GM21825 (cell line): ENCODE measurements at regions not wholly inside any gene's neighbourhood (a gene's known extent, or its start where the extent isn't known, plus 50 kb on each side); places are given as distances from the start of the nearest gene placed in this dataset.

Experiments
- ATAC-seq: cut with Tn5 transposase; IDR thresholded peaks from one replicate; pipeline ENCODE4 v1.9.1; 2021; ENCODE audit warnings: mild to moderate bottlenecking, moderate library complexity; ENCODE audit not compliant: unreplicated experiment

GRCh38 chr2:120879431-120880295 lies 144.0 kb downstream of the GLI2 start:
- no peak for ATAC-seq

GRCh38 chr2:120880381-120880780 lies 144.7 kb downstream of the GLI2 start:
- ATAC-seq = no peak

GRCh38 chr2:120881981-120882788 lies 146.5 kb downstream of the GLI2 start:
- ATAC-seq = no peak

- no peak for ATAC-seq
Measured at GRCh38 chr2:120883607-120884440, 148.2 kb downstream of the GLI2 start.

GRCh38 chr2:120884472-120885290 lies 149.0 kb downstream of the GLI2 start:
- ATAC-seq = no peak

GRCh38 chr2:120885321-120885720 lies 149.7 kb downstream of the GLI2 start:
- ATAC-seq = no peak

- ATAC-seq = no peak
Measured at GRCh38 chr2:120885749-120886148, 150.1 kb downstream of the GLI2 start.

- no peak for ATAC-seq
Measured at GRCh38 chr2:120886534-120887319, 151.1 kb downstream of the GLI2 start.

GRCh38 chr2:120887320-120887697 lies 151.6 kb downstream of the GLI2 start:
- ATAC-seq = no peak

GRCh38 chr2:120887741-120888231 lies 152.1 kb downstream of the GLI2 start:
- ATAC-seq = no peak

GRCh38 chr2:120888851-120889250 lies 153.2 kb downstream of the GLI2 start:
- ATAC-seq = no peak

GRCh38 chr2:120889936-120890335 lies 154.3 kb downstream of the GLI2 start:
- ATAC-seq = no peak

GRCh38 chr2:120890566-120891360 lies 155.1 kb downstream of the GLI2 start:
- ATAC-seq = no peak

GRCh38 chr2:120892271-120892966 lies 156.8 kb downstream of the GLI2 start:
- no peak for ATAC-seq

GRCh38 chr2:120892967-120893667 lies 157.4 kb downstream of the GLI2 start:
- ATAC-seq = no peak

GRCh38 chr2:120893811-120894584 lies 158.3 kb downstream of the GLI2 start:
- ATAC-seq = no peak

GRCh38 chr2:120894966-120895365 lies 159.3 kb downstream of the GLI2 start:
- ATAC-seq = no peak
